Activated gamma-delta T cell (primary cell): ENCODE measurements at regions not wholly inside any gene's neighbourhood (a gene's known extent, or its start where the extent isn't known, plus 50 kb on each side); places are given as distances from the start of the nearest gene placed in this dataset.
"Not testable (repeated sequence)": the region's sequence is repeated elsewhere in the genome, so short reads cannot be mapped to it uniquely, and the experiment has no call there.

Experiments used
- DNase-seq: peaks from one replicate; lab custom pipeline; 2025; lab: John Stamatoyannopoulos, UW

GRCh38 chr1:38746941-38747600 is 112.5 kb downstream of the RRAGC start:
- no peak for DNase-seq

GRCh38 chr1:38746402-38746935 is 113.1 kb downstream of the RRAGC start:
- DNase-seq = no peak

GRCh38 chr1:38745476-38746401 is 113.8 kb downstream of the RRAGC start:
- DNase-seq = no peak

- DNase-seq = no peak
Measured at GRCh38 chr1:38744452-38745350, 114.9 kb downstream of the RRAGC start.

GRCh38 chr1:38743184-38743583 is 116.4 kb downstream of the RRAGC start:
- DNase-seq = no peak

GRCh38 chr1:38741341-38741740 is 118.2 kb downstream of the RRAGC start:
- DNase-seq = no peak

- no peak for DNase-seq
Measured at GRCh38 chr1:38740487-38740886, 119.1 kb downstream of the RRAGC start.

GRCh38 chr1:38738207-38738606 is 121.4 kb downstream of the RRAGC start:
- DNase-seq = no peak

- no peak for DNase-seq
Measured at GRCh38 chr1:38736399-38736798, 123.2 kb downstream of the RRAGC start.

GRCh38 chr1:38735651-38736161 is 123.9 kb downstream of the RRAGC start:
- DNase-seq = no peak

- DNase-seq = no peak
Measured at GRCh38 chr1:38733761-38734160, 125.8 kb downstream of the RRAGC start.

- DNase-seq = no peak
Measured at GRCh38 chr1:38730511-38731397, 128.8 kb downstream of the RRAGC start.

GRCh38 chr1:38728585-38728908 is 131.0 kb downstream of the RRAGC start:
- no peak for DNase-seq

GRCh38 chr1:38727684-38728584 is 131.6 kb downstream of the RRAGC start:
- DNase-seq = no peak

GRCh38 chr1:38725321-38725961 is 134.1 kb downstream of the RRAGC start:
- DNase-seq = not testable (repeated sequence)

GRCh38 chr1:38724160-38725131 is 135.1 kb downstream of the RRAGC start:
- no peak for DNase-seq

GRCh38 chr1:38721816-38722215 is 137.8 kb downstream of the RRAGC start:
- DNase-seq = no peak

GRCh38 chr1:38719880-38720279 is 139.7 kb downstream of the RRAGC start:
- DNase-seq = no peak
